Gastroesophageal sphincter (tissue), 4 donors: ENCODE measurements at regions not wholly inside any gene's neighbourhood (a gene's known extent, or its start where the extent isn't known, plus 50 kb on each side); places are given as distances from the start of the nearest gene placed in this dataset.

Experiments
- ATAC-seq: fragments of 150-250 bp; one replicate; pipeline ENCODE4 v1.9.1; 2016; ENCODE audit warnings: mild to moderate bottlenecking, moderate library complexity
- H3K27ac ChIP-seq, 4 donors: fragments of 200-600 bp; sonication (generic) in 3 of 4; 1 replicate in 3 of 4; 2 replicates in 1 of 4; pipeline ENCODE4 v1.5.1; 2016 to 2019
- H3K27me3 ChIP-seq: fragments of 200-600 bp; sonication (generic); one replicate; pipeline ENCODE4 v1.5.1; 2019
- H3K36me3 ChIP-seq, 2 donors: fragments of 200-600 bp; sonication (generic); one replicate each; pipeline ENCODE4 v1.5.1; 2019; ENCODE audit warnings: control low read depth in 1 of 2
- H3K4me1 ChIP-seq, 3 donors: fragments of 200-600 bp; sonication (generic); 1 replicate in 2 of 3; 2 replicates in 1 of 3; pipeline ENCODE4 v1.5.1; 2016 to 2019; ENCODE audit warnings: control low read depth in 2 of 3
- H3K4me3 ChIP-seq, 2 donors: fragments of 200-600 bp; sonication (generic); one replicate each; pipeline ENCODE4 v1.5.1; 2019; ENCODE audit warnings: mild to moderate bottlenecking in 1 of 2, moderate library complexity in 1 of 2
- H3K9me3 ChIP-seq, 3 donors: fragments of 200-600 bp; sonication (generic); one replicate each; pipeline ENCODE4 v1.5.1; 2017 to 2019; ENCODE audit warnings: control low read depth in 2 of 3
- CTCF ChIP-seq, 4 experiments: fragments of 200-600 bp in 2 of 4; fragments of 450-650 bp in 2 of 4; sonication (generic) in 1 of 4; IDR thresholded peaks; one replicate each; pipeline ENCODE4 v1.5.1; 2017 to 2019; ENCODE audit warnings: antibody characterized with exemption in 4 of 4, mild to moderate bottlenecking in 2 of 4, moderate library complexity in 2 of 4
- EP300 ChIP-seq: sonication (generic); formaldehyde crosslinking; IDR thresholded peaks from one replicate; pipeline ENCODE4 v1.6.1; 2017; ENCODE audit warnings: antibody characterized with exemption, mild to moderate bottlenecking
- POLR2A ChIP-seq, 2 donors: fragments of 450-650 bp; IDR thresholded peaks; one replicate each; pipeline ENCODE4 v1.6.1; 2017; ENCODE audit warnings: antibody characterized with exemption in 2 of 2, mild to moderate bottlenecking in 2 of 2, moderate library complexity in 1 of 2
- POLR2AphosphoS5 ChIP-seq: sonication (generic); formaldehyde crosslinking; IDR thresholded peaks from one replicate; pipeline ENCODE4 v1.6.1; 2017; ENCODE audit warnings: antibody characterized with exemption
- WGBS, 2 donors: methylation state at CpG; one replicate each; pipeline ENCODE4 v1.1.5; 2018; ENCODE audit warnings: low coverage in 1 of 2; 5-methylcytosine and 5-hydroxymethylcytosine counted together

GRCh38 chr19:28020619-28021258, 1192.2 kb downstream of the UQCRFS1 start:
- Histone ChIP-seq H3K9me3 (no peaks in the 10 kb centered on the region), H3K4me1 (no peaks in the 10 kb centered on the region), H3K27ac (no peak overlapping the region), H3K36me3 (no peaks in the 10 kb centered on the region), H3K4me3 (no peak overlapping the region), H3K27me3 (peaks cover 7% of the 10 kb centered on the region)
- 32 to 55% methylated on average over 2 to 3 of the region's 7 CpGs for WGBS, 2 donors
- ATAC-seq, result no peak
- no peak for TF ChIP-seq CTCF (IDR thresholded peaks at IDR 0.05)

- Histone ChIP-seq H3K27ac (no peak overlapping the region), H3K36me3 (no peaks in the 10 kb centered on the region), H3K27me3 (peaks cover 7% of the 10 kb centered on the region), H3K4me3 (no peak overlapping the region), H3K9me3 (no peaks in the 10 kb centered on the region), H3K4me1 (no peaks in the 10 kb centered on the region)
- TF ChIP-seq EP300 (no peak), POLR2AphosphoS5 (no peak), CTCF (IDR thresholded peaks at IDR 0.05) (no peak), POLR2A (IDR thresholded peaks at IDR 0.05) (no peak)
- ATAC-seq, result no peak
- 48 to 83% methylated on average over 1 to 7 of the region's 7 CpGs for WGBS, 2 donors
Measured at GRCh38 chr19:28019901-28020300, 1193.0 kb downstream of the UQCRFS1 start.

GRCh38 chr19:28019371-28019770, 1193.6 kb downstream of the UQCRFS1 start:
- no peaks in the 10 kb centered on the region for H3K36me3 ChIP-seq
- 51 to 70% methylated on average over 4 to 5 of the region's 7 CpGs for WGBS, 2 donors
- TF ChIP-seq POLR2AphosphoS5, result no peak
- no peak for TF ChIP-seq EP300
- H3K27me3 ChIP-seq, result peaks cover 7% of the 10 kb centered on the region
- no peak overlapping the region for H3K4me3 ChIP-seq
- H3K9me3 ChIP-seq, result no peaks in the 10 kb centered on the region
- H3K4me1 ChIP-seq, result no peaks in the 10 kb centered on the region
- H3K27ac ChIP-seq, result no peak overlapping the region
- no peak for ATAC-seq

GRCh38 chr19:28018499-28018898, 1194.5 kb downstream of the UQCRFS1 start:
- Histone ChIP-seq H3K27me3 (peaks cover 7% of the 10 kb centered on the region), H3K4me1 (no peaks in the 10 kb centered on the region), H3K36me3 (no peaks in the 10 kb centered on the region), H3K4me3 (no peak overlapping the region), H3K27ac (no peak overlapping the region), H3K9me3 (no peaks in the 10 kb centered on the region)
- TF ChIP-seq EP300 (no peak), POLR2A (IDR thresholded peaks at IDR 0.05) (no peak), POLR2AphosphoS5 (no peak), CTCF (IDR thresholded peaks at IDR 0.05) (no peak)
- WGBS, 2 donors, result 34 to 55% methylated on average over 5 of the region's 5 CpGs
- ATAC-seq, result no peak

DNA sequence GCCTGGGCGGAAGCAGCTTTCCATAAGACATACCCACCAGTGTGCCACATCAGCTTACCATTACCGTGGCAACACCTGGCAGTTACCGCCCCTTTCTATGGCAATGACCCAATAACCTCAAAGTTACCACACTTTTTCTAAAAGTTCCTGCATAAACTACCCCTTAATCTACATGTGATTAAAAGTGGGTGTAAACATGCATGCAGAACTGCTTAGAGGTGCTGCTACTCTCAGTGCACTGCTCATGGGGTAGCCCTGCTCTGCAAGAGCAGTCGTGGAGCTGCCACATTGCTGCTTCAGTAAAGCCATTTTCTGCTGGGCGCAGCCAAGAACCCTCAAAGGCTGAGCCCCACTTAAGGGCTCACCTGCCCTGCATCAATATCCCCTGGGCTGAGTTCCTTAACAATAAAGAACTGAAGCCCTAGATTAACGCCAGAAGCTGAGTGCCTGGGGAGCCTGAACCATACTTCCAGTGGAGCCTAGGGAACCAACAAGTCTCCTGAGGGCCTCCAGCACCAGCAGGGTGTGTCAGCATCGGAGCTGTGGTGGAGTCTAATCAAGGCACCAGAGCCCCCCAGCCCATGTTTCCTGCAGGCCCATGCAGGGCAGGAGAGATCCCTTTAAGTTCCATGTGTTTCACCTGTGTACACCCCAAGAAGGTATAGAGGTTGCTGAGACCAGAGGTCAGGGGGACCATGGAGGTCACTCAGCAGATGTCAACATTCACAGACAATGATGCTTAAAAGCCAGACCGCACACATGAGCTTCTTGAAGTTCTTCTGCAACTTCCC, 1198.1 kb downstream of the UQCRFS1 start:
- Histone ChIP-seq H3K27ac (no peak overlapping the region), H3K9me3 (no peaks in the 10 kb centered on the region), H3K27me3 (peaks cover 7% of the 10 kb centered on the region), H3K4me3 (no peak overlapping the region), H3K36me3 (no peaks in the 10 kb centered on the region), H3K4me1 (no peaks in the 10 kb centered on the region)
- TF ChIP-seq CTCF (IDR thresholded peaks at IDR 0.05), result no peak
- no peak for TF ChIP-seq POLR2A (IDR thresholded peaks at IDR 0.05)
- TF ChIP-seq POLR2AphosphoS5, result no peak
- no peak for TF ChIP-seq EP300
- ATAC-seq, result no peak
- WGBS, 2 donors, result 75 to 86% methylated on average over 3 to 5 of the region's 8 CpGs
